Stomach (tissue), 4 donors: ENCODE measurements at regions not wholly inside any gene's neighbourhood (a gene's known extent, or its start where the extent isn't known, plus 50 kb on each side); places are given as distances from the start of the nearest gene placed in this dataset.
"Not testable (repeated sequence)": the region's sequence is repeated elsewhere in the genome, so short reads cannot be mapped to it uniquely, and the experiment has no call there.

Source experiments
- POLR2A ChIP-seq, 4 donors: fragments of 450-650 bp; IDR thresholded peaks; one replicate each; pipeline ENCODE4 v1.6.1; 2016; ENCODE audit warnings: antibody characterized with exemption in 4 of 4, control low read depth in 2 of 4, mild to moderate bottlenecking in 1 of 4, moderate library complexity in 1 of 4
- TF ChIP-seq, protein P1 (sequence below), 7 experiments: fragments of 450-650 bp in 4 of 7; fragments of 200-600 bp in 3 of 7; sonication (generic) in 3 of 7; IDR thresholded peaks; one replicate each; pipeline ENCODE4 v1.5.1; 2016 to 2019; ENCODE audit warnings: antibody characterized with exemption in 7 of 7, control low read depth in 2 of 7, mild to moderate bottlenecking in 1 of 7

DNA sequence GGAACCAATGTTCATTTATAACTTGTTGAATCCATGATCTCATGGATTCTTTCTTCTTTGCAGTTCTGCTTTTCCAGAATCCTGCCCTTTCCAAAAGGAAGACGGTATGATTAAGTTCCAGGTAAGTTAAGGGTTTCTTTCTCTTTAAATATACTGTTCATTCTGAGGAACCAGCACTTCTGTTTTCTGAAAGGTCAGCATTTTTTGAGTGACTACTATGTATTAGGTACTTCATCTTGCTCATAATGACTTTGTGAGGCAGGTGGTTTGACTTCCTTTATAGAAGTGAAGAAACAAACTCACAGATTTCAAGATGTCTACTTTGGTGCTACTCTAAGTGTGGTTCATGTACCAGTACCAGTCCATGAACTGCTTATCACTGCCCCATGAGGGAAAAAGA is 107.4 kb upstream of the GPR39 start:
- TF ChIP-seq, protein P1, sequence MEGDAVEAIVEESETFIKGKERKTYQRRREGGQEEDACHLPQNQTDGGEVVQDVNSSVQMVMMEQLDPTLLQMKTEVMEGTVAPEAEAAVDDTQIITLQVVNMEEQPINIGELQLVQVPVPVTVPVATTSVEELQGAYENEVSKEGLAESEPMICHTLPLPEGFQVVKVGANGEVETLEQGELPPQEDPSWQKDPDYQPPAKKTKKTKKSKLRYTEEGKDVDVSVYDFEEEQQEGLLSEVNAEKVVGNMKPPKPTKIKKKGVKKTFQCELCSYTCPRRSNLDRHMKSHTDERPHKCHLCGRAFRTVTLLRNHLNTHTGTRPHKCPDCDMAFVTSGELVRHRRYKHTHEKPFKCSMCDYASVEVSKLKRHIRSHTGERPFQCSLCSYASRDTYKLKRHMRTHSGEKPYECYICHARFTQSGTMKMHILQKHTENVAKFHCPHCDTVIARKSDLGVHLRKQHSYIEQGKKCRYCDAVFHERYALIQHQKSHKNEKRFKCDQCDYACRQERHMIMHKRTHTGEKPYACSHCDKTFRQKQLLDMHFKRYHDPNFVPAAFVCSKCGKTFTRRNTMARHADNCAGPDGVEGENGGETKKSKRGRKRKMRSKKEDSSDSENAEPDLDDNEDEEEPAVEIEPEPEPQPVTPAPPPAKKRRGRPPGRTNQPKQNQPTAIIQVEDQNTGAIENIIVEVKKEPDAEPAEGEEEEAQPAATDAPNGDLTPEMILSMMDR (IDR thresholded peaks at IDR 0.05), result not testable (repeated sequence)
- not testable (repeated sequence) for TF ChIP-seq POLR2A (IDR thresholded peaks at IDR 0.05)
